Right lung (tissue), 2 donors: ENCODE measurements at regions not wholly inside any gene's neighbourhood (a gene's known extent, or its start where the extent isn't known, plus 50 kb on each side); places are given as distances from the start of the nearest gene placed in this dataset.
A peak's percentile ranks its signal among the peaks of the same experiment; 100 is the strongest.

Experiments used
- DNase-seq, 2 donors: peaks; one replicate each; pipeline ENCODE4 v3.0.0-alpha.2; 2013

DNA sequence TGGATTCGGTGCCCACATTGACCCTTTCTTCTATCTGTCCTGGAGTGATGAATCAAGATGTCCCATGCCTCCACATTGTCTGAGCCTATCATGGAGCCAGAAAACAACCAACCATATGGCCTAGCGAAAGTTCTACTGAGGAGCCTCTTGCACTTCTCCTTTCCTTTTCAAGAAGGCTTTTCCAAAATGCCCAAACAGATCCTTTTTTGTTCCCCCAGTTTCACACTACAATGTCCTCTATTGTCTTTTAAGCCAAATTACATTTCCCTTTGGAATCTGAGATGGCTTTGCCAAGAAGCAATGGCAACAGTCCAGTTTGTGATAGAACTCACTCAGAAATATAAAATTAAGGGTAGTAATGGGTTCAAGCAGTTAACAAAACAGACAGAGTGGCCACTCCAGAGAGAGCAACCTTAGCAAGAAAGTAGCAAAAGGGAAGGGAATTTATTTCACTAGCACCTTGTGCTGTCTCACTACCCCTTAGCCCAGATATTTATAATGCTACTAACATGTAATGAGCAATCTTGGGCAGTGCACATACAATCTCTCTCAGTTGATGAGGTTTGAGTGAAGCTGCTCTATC lies 194.6 kb upstream of the PDE1C start:
- DNase-seq, result peak in 1 of 2 donors; percentile 19

DNA sequence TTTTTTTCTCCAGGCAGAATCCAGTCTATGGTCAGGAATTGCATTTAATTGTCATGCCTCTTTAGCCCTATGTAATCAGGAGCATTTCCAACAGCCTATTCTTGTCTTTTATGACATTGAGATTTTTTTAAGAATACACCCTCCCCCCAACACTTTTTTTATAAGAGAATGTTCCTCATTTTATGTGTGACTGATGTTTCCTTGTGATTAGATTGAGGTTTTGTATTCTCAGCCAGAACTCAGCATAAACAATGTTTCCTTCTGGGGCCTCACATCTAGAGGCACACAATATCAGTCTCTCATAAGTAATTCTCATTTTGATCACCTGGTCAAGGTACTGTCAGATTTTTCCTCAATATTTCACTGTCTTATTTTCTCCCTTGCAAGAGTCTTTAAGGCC lies 193.4 kb upstream of the PDE1C start:
- no peak for DNase-seq

DNA sequence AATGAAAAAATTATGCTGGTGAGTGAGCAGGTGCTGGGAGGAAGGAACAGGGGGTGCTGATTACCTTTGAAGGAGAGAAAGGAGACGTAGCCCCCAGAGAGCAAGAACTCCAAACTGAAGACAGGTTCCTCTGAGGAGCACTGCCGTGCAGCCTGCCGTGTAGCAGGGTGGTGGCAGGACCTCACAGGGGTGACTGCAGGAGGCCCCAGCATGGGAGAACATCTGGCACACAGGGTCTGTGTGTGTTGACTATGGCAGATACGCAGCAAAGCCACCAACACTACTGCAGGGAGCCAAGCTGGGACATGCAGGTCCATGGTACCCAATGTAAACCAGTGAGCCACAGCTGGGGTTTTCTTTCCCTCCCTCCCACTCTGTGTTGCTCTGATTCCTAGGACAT lies 192.1 kb upstream of the PDE1C start:
- DNase-seq, result no peak

DNA sequence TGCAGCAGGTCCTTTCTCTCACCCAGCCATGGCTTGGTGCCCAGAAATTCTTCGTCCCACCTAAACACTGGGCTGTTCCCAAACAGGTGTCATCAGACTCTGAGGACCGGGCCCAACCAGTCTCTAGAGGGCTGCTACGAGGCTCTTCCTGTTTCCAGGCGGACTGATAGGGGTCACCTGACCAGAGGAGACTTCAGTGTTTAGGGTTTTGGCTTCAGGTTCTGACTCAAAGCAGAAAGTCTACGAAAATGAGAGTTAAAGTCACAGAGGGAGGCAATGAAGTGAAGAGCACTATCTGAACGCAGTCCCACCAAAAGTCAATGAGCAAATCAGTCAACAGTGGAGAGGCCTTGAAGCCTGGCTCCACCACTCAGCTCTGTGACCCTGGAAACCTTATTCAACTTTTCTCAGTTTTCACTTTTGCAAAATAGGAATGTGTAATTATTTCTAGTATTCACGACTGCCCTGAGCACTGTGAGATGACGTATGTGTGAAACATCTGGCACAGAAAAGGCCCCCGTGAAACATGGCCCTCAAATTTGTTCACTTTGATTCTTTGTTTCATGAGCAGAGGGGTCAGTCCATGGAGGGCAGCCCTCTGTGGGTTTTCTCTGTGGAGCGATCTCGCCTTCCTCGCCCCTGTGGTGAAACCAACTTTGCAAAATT lies 189.9 kb upstream of the PDE1C start:
- DNase-seq, result no peak

DNA sequence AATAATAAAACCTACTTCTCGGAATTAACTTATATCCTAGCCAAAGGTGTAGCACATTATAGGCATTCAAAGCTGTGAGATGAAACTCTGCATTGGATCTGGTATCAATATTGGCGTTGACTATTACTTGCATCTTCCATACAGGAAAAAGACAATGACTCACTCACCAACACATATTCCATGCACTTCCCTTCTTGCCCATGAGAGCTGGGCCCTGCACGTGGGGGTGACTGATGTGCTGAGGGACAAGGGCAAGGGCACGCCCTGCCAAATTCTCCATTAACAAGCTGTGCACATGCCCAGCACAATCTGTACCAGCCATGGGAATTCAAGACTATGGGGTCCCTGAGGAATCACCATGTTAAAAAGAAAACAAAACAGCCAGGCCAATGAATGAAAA lies 188.1 kb upstream of the PDE1C start:
- no peak for DNase-seq

DNA sequence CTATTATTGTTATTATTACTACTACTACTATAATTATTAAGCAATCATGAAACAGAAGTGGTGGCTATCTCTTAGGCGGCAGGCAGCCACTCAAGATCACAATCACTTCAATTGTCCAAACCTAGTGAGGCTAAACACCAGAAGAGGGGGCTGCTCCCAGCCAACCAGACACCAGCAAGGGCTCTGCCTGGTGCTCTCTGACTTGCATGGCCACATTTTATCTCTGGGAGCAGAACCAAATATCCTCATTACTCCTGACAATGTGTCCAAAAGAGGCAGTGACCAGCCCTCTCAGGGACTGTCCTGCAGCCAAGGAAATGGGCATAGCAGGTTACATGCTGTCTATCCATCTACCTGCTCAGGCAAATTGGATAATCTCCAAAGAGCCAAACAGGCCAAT lies 187.4 kb upstream of the PDE1C start:
- DNase-seq, result no peak

DNA sequence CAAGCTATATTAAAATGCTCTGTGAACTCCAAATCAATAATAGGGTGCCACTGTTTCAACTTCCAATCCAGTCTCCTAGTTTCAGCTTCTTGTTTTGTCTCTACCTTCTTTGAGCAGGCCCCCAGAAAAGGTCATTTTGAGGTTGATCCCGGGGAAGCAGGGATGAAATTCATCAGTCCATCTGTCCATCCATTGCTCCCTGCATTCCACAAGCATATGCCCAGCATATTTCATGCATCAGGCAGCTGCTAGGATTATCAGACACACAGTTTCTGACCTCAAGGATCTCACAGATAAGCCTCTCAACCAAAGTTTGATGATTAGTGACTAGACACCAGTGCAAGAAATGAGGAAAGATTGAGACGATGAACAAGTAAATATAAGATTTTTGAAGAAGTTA lies 186.6 kb upstream of the PDE1C start:
- no peak for DNase-seq

DNA sequence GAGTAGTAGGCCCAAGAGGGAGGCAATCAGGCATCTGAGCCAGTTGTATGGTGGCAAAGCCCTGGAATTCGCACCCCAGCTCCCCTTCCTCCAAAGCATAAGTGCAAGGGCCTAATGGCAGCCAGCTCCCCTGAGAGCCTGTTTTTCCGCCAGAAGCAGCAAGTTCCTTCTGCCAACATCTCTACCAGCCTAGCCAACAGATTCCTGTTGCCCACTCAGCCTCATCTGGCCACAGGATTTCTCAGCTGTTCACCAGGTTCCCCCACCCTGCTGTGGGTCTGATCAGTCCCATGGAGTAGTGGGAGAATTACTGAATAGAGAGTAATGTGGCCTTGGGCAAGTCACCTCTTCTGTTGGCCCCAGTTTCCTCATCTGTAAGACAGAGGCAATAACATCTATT lies 186.2 kb upstream of the PDE1C start:
- no peak for DNase-seq

DNA sequence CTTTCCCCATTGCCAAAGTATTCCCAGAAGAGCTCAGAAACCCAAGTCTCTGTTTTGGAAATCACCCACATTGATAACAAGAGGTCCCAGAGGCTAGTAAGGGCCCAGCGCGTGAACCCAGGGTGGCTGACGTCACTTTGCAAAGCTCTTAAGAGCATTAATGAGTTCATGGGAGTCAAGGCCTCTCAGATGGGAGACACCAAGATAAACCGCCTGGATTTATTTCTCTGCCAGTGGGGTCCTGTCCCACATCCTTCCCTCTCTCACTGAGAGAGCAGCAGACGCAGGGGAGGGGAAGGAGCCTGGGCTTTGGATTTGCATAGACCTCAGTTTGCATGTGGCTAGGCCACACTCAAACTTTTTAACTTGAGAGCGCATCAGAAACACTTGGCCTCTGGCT lies 184.8 kb upstream of the PDE1C start:
- DNase-seq, result no peak

DNA sequence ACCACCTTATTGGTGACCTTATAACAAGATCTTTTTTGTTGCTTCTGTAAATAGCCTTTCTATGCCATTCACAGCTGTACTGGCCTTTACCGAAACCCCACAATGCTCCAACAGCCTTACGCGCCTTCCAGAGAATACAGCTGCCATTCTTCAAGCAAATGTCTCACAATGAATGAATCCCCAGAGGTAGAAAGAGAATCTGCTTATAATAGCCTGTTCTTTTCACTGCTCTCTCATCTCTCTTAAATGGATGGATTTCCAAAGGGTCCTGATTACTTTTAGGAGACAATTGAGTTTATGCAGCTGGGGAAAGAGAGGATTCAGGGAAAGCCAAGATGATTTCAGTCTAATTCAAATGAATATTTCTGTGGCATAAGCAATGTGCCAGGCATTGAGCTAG lies 183.1 kb upstream of the PDE1C start:
- DNase-seq, result no peak

DNA sequence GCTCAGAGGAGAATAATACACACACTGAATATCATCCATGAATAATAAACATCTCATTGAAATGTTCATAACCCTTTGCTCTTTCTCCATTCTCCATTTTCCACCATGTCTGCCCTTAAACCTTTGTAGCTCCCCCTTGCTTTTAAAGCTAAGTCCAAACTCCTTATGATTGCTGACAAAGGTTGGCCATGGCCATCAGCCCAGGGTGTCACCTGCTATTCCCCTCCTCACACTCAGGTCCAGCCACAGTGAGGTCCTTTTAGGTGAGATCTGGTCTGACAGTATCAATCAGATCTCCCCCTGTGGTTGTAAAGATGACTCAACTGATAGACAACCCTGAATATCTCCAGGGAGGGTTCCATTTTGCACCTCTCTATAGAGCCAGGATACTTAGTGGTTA lies 181.5 kb upstream of the PDE1C start:
- DNase-seq, result no peak

DNA sequence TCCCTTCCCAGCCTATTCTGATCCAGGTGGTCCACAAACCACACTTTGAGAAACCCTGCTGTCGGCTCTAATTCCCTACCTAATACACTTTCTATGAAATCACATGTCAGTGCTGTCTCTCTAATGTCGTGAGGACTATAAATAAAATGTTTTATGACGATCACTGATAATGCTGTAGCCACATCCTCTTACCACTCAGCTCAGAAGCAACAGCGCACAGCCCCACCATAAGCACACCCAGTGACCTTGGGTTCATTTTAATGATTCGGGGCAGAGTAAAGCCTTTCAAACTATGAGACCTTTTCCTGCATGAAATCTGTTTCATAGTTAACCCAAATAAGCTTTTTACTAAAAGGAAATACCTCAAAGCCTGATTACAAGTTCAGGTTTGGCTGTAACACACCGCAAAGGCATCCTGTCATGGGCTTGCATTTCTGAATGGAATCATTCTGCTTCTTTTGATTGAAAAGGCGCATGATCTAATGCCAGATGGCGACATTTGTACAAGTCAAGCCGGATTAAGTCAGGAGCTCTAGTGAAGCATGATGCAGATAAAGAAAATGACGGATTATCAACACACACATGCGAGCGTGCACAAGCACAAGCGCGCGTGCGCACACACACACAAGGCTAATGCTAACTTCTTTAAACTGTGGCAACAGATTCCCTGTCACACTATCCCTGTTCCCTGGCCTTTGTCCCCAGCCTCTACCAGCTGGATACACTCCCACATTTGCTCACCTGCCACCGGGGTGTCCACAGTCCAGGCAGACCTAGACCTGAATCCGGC lies 180.5 kb upstream of the PDE1C start:
- DNase-seq, result no peak

DNA sequence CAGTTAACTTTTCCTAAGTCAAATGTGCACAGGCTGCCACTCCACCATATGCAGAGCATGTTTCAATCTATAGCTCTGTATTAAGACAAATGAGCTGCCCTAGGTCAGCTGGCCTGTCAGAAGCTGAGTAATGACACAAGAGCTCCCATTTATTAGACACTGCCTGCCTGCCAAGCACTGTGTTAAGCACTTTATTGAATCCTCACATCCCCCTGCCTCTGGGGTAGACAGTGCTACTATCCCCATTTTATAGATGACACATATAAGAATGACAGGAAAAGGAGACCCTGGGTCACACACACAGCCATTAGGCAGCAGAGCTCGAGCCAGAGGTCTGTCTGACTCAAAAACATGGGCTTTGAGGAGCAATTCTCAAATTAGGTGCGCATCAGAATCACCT lies 179.8 kb upstream of the PDE1C start:
- no peak for DNase-seq

DNA sequence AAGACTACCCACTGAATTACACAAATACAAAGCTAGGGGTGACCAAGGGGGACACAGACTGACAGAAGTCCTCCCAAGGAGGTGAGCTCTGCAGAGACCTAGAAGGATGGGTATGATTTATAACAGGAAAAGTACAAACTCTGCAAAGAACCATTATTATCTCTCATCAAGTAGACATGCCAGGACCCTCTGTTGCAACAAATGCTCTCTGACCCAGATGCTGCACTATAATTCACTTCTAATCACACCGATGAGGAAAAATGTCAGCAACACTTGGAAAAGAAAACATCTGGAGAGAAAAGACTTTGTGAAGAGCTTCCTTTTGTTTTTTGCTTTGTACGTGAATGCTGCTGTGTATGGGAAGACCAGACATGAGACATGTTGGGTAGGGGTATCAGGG lies 178.3 kb upstream of the PDE1C start:
- peak; percentile 7 to 23 for DNase-seq

DNA sequence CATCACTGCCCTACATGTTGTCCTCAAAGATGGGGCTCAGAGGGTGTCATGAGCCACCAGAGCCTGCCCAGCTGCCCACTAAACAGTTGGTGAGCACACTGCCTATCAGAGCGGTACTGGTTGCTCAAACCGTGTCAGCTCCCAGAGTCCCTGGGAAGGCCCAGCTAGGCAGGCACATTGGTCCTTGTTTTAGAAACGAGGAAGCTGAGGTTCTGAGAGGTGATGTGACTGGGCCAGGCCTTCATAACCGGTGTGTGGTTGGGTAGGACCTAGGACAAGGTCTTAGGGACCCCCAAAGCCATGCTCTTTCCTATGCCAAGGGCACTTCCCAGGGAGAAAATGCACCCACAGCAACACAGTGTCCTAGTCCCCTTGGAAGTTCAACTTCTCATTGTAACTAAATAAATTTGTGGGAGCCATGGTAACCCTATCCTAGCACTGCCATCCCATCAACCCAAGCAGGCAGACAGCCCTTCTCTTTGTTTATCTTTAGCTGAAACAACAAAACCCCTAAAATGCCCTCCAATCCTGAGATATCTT lies 174.7 kb upstream of the PDE1C start:
- no peak for DNase-seq

DNA sequence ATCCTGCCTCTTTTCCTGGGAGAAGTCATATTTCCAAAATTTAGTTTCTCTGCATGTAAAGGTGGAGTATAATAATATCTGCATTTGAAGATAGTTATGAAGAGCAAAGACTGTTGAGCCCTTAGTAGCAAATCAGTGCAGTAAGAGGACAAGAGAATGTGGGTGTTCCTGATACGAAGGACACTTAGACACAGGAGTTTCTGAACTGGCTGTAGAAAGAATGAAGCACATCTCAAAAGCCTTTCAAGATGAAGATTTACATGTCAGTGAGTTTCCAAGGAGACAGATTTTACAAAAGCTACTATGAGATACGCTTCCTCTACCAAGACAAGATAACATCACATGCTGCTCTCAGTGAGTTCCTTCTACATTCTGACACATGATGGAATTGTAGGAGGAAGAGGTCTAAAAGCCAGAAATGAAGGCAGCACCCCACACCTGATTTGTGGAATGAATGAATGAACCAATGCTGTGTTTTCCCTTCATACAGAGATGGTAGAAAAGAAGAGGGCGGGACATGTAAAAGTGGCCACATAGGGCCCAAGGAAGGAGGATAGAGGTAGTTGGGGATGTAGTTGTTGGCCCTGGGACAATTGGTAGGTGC lies 173.6 kb upstream of the PDE1C start:
- no peak for DNase-seq

DNA sequence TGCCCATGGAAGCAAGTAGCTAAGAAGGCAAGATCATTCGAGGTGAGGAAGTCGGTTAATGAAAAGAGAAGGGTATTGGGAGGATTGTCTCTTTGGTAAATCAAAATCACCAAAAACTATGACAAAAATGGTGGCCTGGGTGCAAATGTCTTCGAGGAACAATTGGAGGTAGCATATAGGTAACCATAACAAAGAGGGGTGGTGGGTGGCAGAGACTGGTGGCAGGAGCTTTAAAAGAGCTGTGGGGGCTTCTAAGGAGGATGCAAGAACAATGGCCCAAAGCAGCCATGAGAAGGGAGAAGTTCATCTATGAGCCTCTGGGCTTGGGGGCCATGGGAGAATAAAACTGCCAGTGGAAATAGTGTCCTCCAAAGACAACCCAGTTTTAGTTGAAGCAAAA lies 172.2 kb upstream of the PDE1C start:
- DNase-seq, result no peak

DNA sequence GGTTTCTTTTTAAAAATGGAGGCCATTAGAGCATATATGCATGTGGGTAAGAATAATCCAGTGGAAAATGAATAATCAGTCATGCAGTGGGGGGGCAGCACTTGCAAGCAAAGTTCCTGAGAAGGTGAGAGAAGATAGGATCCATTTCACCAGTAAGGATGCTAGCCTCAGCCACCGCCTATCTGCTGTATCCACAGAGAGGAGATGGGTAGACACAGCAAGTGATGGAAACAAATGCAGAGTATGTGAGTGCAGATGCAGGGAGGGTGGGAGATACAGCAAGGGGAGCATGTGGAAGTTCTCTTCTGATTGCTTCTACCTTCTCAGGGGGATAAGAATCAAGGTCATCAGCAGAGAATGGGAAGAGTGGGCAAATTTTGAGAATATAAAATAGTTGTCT lies 171.4 kb upstream of the PDE1C start:
- no peak for DNase-seq

DNA sequence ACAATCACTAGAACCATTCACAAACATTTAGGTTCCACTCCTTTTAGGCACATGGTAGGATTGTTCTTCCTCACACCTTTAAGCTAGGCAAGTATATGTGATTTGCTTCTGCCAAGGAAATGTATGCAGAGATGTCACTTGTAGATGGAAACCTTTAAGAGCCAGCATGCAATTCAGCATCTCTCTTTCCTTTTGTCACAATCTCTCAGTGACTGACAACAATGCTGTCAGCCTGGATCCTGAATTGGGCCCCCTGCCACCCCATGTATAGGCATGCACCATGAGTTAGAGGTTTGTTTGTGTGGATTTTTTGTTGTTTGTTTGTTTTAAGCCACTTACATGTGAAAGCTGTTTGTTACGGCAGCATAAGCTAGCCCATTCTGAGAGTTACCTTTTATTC lies 169.6 kb upstream of the PDE1C start:
- DNase-seq, result no peak

DNA sequence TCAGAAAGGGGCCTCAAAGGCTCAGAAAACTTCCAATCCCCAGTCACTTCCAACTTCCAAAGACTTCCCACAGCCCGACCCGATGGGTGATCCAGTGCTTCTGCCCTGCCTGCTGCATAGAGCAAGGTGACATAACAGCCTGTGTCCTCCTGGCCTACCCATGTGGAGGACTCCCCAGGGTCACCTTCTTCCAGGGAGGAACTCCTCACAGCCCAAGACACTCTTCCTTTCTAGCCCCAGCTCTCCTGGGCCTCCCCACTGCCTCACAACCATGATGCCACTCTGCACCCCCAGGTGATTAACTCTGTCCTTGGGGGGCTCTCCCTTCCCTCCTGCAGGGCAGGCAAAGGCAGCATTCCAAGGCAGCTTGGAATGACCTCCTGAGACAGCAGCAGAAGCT lies 158.4 kb upstream of the PDE1C start:
- DNase-seq, result no peak

DNA sequence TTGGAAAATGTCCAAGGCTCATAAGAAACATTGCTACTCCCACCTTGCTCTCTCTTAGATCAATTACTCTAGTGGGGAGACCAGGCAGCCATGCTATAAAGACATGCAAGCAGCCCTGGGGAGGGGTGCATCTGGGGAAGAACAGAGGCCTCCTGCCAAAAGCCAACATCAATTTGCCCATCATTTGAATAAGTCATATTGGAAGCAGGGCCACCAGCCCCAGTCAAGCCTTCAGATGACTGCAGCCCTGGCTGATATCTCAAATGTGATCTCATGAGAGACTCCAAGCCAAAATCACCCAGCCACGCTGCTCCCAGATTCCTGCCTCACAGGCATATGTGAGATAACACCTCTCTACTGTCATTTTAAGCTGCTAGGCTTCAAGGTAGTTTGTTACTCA lies 157.5 kb upstream of the PDE1C start:
- no peak for DNase-seq

DNA sequence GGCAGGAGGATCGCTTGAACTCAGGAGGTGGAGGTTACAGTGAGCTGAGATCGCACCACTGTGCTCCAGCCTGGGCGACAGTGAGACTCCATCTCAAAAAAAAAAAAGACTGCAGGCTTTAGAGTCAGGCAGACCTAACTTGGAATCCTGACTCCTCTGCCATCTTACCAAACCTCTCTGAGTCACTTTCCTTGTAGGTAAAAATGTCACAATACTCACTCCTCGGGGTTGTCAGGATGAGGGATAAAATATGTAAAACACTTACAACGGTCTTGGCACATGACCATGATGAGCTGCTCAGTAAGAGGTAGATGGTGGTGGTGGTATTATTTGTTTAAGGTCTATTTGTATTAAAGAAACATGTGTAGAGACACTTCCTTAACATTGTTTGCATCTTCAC lies 154.1 kb upstream of the PDE1C start:
- DNase-seq, result no peak

DNA sequence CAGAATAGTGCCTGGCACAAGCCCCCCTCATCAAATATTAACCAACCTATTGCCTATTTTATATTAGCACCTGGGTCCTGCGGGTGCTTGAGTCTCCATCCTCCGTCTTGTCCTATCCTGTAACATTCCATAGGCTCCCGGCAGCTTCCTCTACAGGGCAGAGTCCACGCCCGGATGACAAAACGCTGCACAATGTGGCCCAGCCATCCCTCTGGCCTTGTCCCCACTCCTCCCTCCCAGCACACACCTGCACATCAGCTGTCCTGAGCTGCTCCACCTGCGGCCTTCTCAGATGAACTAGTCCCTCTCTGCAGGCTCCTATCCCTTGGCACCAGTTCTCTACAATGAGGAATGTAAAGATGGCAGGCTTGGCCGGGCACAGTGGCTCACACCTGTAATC lies 153.5 kb upstream of the PDE1C start:
- no peak for DNase-seq
